Calu3 (cell line): ENCODE measurements at regions not wholly inside any gene's neighbourhood (a gene's known extent, or its start where the extent isn't known, plus 50 kb on each side); places are given as distances from the start of the nearest gene placed in this dataset.

Experiments
- BruUV-seq: library from RNA; stranded (reverse); fragments of 400-500 nt; replicated peaks from 2 replicates; lab custom pipeline; 2021; lab: Mats Ljungman, UMichigan
- CTCF ChIA-PET: fragments of 300-600 bp; sonication (Branson Sonifier 250); formaldehyde crosslinking; loops from one replicate; lab custom pipeline; 2022; ENCODE audit warnings: antibody characterized with exemption; lab: Charles Lee
- DNase-seq: peaks from one replicate; pipeline ENCODE4 v3.0.0; 2022
- H3K27ac Mint-ChIP-seq: one replicate; pipeline ENCODE4 v1.8.0; 2022; ENCODE audit warnings: mixed read lengths; ENCODE audit not compliant: unreplicated experiment
- H3K27me3 Mint-ChIP-seq: one replicate; pipeline ENCODE4 v1.8.0; 2022; ENCODE audit warnings: mixed read lengths; ENCODE audit not compliant: unreplicated experiment
- H3K36me3 Mint-ChIP-seq: one replicate; pipeline ENCODE4 v1.8.0; 2022; ENCODE audit warnings: mild to moderate bottlenecking, moderate library complexity, mixed read lengths; ENCODE audit not compliant: insufficient read depth, unreplicated experiment
- H3K4me1 Mint-ChIP-seq: one replicate; pipeline ENCODE4 v1.8.0; 2022; ENCODE audit warnings: mild to moderate bottlenecking, low read depth, mixed read lengths; ENCODE audit not compliant: unreplicated experiment
- H3K4me3 Mint-ChIP-seq: one replicate; pipeline ENCODE4 v1.8.0; 2022; ENCODE audit warnings: mild to moderate bottlenecking, low read depth, moderate library complexity, mixed read lengths; ENCODE audit not compliant: unreplicated experiment
- H3K9me3 Mint-ChIP-seq: one replicate; pipeline ENCODE4 v1.8.0; 2022; ENCODE audit warnings: low read depth, mixed read lengths; ENCODE audit not compliant: unreplicated experiment
- intact Hi-C: fragments of 100-400 bp; cut with micrococcal nuclease; formaldehyde crosslinking; loops from one replicate; pipeline ENCODE4 v1.10.0; 2022; ENCODE audit not compliant: unreplicated experiment
- TF ChIP-seq, protein P1 (sequence below): fragments of 200-600 bp; IDR thresholded peaks from one replicate; pipeline ENCODE4 v1.8.0; 2022; ENCODE audit warnings: antibody characterized with exemption; ENCODE audit not compliant: unreplicated experiment

DNA sequence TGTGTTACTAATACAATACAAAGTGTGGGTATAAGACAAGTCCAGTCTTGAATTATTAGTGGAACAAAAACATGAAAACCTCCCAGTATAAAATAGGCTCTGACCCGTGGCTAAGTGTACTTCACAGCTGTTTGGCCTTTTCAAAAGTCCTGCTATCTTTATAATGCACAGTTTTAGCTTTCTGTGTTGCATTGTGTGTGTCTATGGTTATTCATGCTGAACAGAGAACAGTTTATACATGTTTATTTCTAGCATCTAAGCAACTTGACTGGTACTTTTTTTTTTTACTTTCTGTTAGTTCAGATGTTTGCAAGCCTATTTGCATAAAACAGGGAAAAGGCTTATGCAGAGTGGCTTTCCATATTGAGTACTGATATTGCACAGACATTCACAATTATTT lies 119.2 kb upstream of the CCN2 start:
- Mint-ChIP-seq H3K27ac (no peak overlapping the region), H3K4me1 (peaks cover 34% of the 10 kb centered on the region), H3K4me3 (no peak overlapping the region), H3K27me3 (no peaks in the 10 kb centered on the region), H3K36me3 (peaks cover 6% of the 10 kb centered on the region), H3K9me3 (peaks cover 3% of the 10 kb centered on the region)
- TF ChIP-seq, protein P1, sequence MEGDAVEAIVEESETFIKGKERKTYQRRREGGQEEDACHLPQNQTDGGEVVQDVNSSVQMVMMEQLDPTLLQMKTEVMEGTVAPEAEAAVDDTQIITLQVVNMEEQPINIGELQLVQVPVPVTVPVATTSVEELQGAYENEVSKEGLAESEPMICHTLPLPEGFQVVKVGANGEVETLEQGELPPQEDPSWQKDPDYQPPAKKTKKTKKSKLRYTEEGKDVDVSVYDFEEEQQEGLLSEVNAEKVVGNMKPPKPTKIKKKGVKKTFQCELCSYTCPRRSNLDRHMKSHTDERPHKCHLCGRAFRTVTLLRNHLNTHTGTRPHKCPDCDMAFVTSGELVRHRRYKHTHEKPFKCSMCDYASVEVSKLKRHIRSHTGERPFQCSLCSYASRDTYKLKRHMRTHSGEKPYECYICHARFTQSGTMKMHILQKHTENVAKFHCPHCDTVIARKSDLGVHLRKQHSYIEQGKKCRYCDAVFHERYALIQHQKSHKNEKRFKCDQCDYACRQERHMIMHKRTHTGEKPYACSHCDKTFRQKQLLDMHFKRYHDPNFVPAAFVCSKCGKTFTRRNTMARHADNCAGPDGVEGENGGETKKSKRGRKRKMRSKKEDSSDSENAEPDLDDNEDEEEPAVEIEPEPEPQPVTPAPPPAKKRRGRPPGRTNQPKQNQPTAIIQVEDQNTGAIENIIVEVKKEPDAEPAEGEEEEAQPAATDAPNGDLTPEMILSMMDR: no peak
- no peak for DNase-seq
- BruUV-seq: no TSS peak
- CTCF ChIA-PET: interaction anchor here (0.7 kb wide), 1 partner anchor 922 kb away, joined by 3 read pairs; no protein-coding TSS in a partner anchor
- intact Hi-C loops: no loop called here

DNA sequence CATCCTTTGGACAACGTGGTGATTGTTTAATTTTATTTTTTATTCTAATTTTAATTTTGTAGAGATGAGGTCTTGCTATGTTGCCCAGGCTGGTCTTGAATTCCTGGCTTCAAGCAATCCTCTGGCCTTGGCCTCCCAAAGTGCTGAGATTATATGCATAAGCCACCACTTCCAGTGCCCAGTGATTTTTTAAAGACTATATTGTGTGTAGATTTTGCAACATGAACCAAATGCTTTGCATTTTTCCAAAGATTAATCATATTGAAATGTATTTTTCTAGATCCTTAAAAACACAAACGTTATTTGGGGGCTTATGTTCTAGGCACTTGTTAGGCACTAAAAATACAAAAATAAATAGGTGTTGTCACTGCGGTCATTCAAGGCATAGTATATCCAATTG lies 117.6 kb upstream of the CCN2 start:
- H3K27ac Mint-ChIP-seq: no peak overlapping the region
- peaks cover 36% of the 10 kb centered on the region for H3K4me1 Mint-ChIP-seq
- CTCF ChIA-PET: no interaction called here
- BruUV-seq: no TSS peak
- DNase-seq: no peak
- H3K4me3 Mint-ChIP-seq: no peak overlapping the region
- H3K27me3 Mint-ChIP-seq: no peaks in the 10 kb centered on the region
- H3K36me3 Mint-ChIP-seq: peaks cover 6% of the 10 kb centered on the region
- H3K9me3 Mint-ChIP-seq: peaks cover 3% of the 10 kb centered on the region
- TF ChIP-seq, protein P1: no peak
- intact Hi-C loops: loop anchor here (10.0 kb wide), 1 partner anchor 656 kb away; no protein-coding TSS in a partner anchor

DNA sequence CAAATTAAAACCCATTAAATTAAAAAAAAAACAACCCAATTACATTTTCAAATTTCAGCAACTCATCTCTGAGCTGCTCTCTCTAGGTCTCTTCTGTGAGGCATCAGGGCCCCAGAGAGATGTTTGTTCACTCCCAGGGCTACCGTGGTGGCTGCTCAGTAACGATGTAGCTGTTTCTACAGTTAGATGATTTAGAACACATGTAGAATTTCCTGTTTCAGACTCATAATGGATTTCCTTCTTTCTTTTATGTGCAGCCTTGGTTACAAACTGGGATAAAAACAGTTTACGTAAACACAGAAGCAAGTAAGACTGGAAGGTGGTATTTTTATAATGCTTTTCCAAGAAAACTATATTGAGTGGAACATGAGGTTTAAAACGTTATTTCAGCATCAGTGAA lies 116.1 kb upstream of the CCN2 start:
- intact Hi-C loops: loop anchor here (10.0 kb wide), 1 partner anchor 658 kb away; no protein-coding TSS in a partner anchor
- no peak for DNase-seq
- no peaks in the 10 kb centered on the region for H3K27me3 Mint-ChIP-seq

DNA sequence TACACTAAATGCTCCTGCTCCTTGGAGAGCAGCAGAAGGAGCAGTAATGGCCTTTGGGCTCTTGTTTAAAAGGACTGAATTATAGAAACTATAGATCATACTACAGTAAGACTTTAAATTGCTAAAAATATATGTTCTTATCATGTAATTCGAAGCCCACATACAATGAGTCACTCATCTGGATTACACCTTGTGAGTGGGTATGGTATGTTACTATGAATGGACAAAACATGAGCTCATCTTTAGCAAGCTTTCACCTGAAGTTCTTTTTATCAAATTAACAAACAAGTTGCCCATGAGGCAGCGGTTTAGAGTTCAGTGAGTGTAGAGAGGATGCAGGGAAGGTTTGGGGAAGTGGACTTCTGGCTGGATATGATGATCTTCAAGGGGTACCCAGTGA lies 114.4 kb upstream of the CCN2 start:
- no TSS peak for BruUV-seq
- Mint-ChIP-seq H3K4me3 (no peak overlapping the region), H3K4me1 (peaks cover 56% of the 10 kb centered on the region), H3K27me3 (no peaks in the 10 kb centered on the region), H3K9me3 (peaks cover 3% of the 10 kb centered on the region), H3K36me3 (peaks cover 6% of the 10 kb centered on the region), H3K27ac (peak overlapping the region; percentile 92)
- no peak for DNase-seq
- CTCF ChIA-PET: no interaction called here
- TF ChIP-seq, protein P1: no peak
- intact Hi-C loops: loop anchor here (10.0 kb wide), 1 partner anchor 659 kb away; no protein-coding TSS in a partner anchor

More for the DNA sequence above, 116.1 kb upstream of the CCN2 start:
- TF ChIP-seq, protein P1: no peak
- Mint-ChIP-seq H3K4me3 (no peak overlapping the region), H3K36me3 (peaks cover 6% of the 10 kb centered on the region), H3K9me3 (peaks cover 3% of the 10 kb centered on the region), H3K4me1 (peaks cover 49% of the 10 kb centered on the region), H3K27ac (no peak overlapping the region)
- CTCF ChIA-PET: no interaction called here
- BruUV-seq: no TSS peak
